ENCODE measurements at regions not wholly inside any gene's neighbourhood (a gene's known extent, or its start where the extent isn't known, plus 50 kb on each side); places are given as distances from the start of the nearest gene placed in this dataset.

DNA sequence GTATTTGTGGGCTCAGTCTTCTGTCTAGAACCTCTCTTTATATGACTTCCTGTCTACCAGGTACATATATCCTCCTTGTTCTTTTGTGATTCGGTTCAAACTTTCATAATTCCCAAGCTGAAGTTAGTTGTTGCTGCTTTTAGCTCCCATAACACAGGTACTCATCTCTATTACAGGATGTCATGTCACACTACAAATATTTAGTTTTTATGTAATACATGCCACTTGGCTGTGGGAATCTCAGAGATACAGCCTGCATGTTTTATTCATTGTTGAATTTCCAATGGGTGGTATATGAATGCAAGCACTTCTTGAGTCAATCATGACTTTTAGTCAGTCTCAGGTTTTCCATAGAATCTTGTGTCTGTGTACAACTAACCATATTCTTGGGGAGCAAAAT is 122.7 kb downstream of the SINHCAF start:
- TF ChIP-seq, protein P1, sequence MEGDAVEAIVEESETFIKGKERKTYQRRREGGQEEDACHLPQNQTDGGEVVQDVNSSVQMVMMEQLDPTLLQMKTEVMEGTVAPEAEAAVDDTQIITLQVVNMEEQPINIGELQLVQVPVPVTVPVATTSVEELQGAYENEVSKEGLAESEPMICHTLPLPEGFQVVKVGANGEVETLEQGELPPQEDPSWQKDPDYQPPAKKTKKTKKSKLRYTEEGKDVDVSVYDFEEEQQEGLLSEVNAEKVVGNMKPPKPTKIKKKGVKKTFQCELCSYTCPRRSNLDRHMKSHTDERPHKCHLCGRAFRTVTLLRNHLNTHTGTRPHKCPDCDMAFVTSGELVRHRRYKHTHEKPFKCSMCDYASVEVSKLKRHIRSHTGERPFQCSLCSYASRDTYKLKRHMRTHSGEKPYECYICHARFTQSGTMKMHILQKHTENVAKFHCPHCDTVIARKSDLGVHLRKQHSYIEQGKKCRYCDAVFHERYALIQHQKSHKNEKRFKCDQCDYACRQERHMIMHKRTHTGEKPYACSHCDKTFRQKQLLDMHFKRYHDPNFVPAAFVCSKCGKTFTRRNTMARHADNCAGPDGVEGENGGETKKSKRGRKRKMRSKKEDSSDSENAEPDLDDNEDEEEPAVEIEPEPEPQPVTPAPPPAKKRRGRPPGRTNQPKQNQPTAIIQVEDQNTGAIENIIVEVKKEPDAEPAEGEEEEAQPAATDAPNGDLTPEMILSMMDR (IDR thresholded peaks at IDR 0.05; ENCODE audit: control insufficient read depth, extremely low read depth, insufficient read depth), result no peak
- H3K4me3 ChIP-seq (ENCODE audit: low read depth, low read length), result no peak overlapping the region
- DNase-seq (ENCODE audit: low read depth), result no peak

DNA sequence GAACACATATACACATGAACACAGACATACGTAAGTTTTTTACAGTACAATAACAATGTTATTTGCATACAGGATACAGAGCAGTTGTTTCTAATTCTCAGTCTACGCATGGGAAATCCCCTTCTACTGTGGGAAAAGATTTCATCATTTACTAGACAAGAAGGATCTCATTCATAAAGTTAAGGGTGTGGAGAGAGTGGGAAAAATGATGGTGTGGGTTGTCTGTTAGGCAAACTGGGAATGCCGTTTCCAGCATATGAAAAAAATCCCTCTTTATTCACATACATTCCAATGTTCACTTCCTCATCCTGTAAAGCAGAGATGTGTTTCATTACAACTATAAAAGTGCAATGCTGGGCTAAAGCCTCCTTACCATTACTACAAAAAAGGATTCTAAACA is 120.9 kb downstream of the SINHCAF start:
- TF ChIP-seq, protein P1 (IDR thresholded peaks at IDR 0.05; ENCODE audit: control insufficient read depth, extremely low read depth, insufficient read depth), result no peak
- no peak overlapping the region for H3K4me3 ChIP-seq (ENCODE audit: low read depth, low read length)
- DNase-seq (ENCODE audit: low read depth), result no peak

DNA sequence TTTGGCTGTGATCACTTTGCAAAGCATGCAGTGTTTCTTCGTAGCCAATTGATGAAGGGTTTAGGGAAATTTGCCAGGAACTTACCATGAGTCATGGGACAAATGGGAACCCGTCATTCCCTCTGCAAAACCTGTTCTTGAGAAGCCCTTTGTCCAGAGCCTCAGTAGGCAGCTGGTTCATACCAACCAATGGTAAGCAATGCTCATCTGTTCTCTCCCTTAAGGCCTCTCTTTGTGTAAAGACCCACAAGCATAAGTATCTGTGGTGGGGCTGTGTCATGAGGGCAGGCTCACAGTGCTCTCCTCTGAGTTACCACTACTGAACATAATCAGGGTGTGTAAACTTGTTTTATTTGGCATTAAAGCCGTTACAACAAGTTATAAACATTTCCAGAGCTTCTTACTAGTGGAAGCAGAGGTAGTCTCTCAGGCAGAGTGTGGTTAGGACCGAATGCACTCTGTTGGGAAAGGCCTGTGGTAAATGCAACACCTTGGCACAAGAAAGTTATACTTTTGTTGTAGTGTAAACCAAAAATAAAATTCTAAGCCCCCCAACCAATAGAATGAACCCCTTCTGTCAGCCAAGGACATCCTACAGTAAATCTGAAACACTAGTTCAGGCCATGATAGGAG is 119.8 kb downstream of the SINHCAF start:
- no peak overlapping the region for H3K4me3 ChIP-seq (ENCODE audit: low read depth, low read length)
- DNase-seq (ENCODE audit: low read depth), result peak; percentile 62
- TF ChIP-seq, protein P1 (IDR thresholded peaks at IDR 0.05; ENCODE audit: control insufficient read depth, extremely low read depth, insufficient read depth), result no peak

DNA sequence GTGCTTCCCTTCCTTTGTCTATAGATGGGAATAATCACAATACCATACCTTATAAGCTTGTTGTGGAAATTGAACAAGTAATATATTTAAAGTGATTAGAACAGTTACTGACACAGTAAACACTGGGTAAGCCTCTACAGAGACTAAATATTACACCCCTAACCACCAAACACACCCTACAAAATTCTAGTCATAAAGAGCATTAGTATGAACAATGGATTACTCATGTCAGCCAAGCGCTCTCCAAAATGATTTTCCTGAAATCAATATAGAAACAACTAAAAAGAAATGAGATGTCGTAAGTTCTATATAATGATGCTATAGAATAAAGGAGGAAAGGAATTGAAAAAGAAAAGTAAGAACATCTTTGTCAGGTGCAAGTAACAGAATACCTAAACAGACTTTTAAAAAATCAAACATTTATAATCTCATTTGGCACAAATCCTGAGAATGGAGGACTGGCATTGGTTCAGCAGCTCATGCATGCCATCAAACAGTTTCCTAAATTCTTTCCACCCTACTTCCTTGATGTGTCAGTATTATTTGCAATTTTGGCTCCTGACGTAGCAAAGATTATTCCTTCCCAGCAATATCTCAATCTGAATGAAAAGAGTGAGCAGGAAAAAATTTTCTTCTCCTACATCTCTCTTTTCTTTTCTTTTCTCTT is 118.0 kb downstream of the SINHCAF start:
- H3K4me3 ChIP-seq (ENCODE audit: low read depth, low read length), result no peak overlapping the region
- TF ChIP-seq, protein P1 (IDR thresholded peaks at IDR 0.05; ENCODE audit: control insufficient read depth, extremely low read depth, insufficient read depth), result no peak
- no peak for DNase-seq (ENCODE audit: low read depth)

DNA sequence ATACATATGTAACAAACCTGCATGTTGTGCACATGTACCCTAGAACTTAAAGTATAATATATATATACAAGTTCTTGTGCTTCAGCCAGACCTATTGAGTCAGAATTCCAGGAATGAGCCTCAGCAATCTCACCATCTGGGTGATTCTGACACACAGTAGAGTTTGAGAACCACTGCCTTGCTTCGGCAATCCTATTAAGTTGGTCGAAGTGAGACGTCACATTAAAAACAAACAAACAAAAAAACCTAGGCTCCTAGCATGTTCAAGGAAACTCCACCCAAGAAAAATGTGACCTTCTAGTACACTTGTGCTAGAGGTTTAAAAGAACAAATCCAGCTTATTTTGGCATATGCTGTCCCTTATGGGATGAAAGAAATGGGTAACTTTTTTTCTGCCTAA is 115.8 kb downstream of the SINHCAF start:
- H3K4me3 ChIP-seq (ENCODE audit: low read depth, low read length), result no peak overlapping the region
- no peak for DNase-seq (ENCODE audit: low read depth)
- TF ChIP-seq, protein P1 (IDR thresholded peaks at IDR 0.05; ENCODE audit: control insufficient read depth, extremely low read depth, insufficient read depth), result no peak

DNA sequence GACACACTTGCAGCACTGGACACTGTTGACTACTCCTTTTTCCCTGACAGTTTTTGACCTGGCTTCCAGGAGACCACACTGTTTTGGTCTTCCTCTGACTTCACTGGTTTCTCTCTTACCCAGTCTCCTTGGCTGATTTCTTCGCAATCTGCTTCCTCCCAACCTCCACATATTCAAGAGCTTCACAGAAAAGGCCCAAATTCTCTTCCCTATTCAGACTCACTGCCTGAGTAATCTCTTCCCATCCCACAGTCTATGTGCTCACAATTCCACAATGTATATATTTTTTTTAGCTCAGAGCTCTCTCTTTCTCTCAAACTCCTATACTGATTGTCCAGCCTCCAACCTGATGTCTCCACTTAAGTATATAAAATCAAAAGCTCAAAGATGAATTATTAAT is 115.4 kb downstream of the SINHCAF start:
- no peak for DNase-seq (ENCODE audit: low read depth)

More for the DNA sequence above, 115.4 kb downstream of the SINHCAF start:
- H3K4me3 ChIP-seq (ENCODE audit: low read depth, low read length), result no peak overlapping the region
- TF ChIP-seq, protein P1 (IDR thresholded peaks at IDR 0.05; ENCODE audit: control insufficient read depth, extremely low read depth, insufficient read depth), result no peak

All from LNCaP clone FGC (cell line).